ENCODE measurements at regions not wholly inside any gene's neighbourhood (a gene's known extent, or its start where the extent isn't known, plus 50 kb on each side); places are given as distances from the start of the nearest gene placed in this dataset.
"Not testable (repeated sequence)": the region's sequence is repeated elsewhere in the genome, so short reads cannot be mapped to it uniquely, and the experiment has no call there.

DNA sequence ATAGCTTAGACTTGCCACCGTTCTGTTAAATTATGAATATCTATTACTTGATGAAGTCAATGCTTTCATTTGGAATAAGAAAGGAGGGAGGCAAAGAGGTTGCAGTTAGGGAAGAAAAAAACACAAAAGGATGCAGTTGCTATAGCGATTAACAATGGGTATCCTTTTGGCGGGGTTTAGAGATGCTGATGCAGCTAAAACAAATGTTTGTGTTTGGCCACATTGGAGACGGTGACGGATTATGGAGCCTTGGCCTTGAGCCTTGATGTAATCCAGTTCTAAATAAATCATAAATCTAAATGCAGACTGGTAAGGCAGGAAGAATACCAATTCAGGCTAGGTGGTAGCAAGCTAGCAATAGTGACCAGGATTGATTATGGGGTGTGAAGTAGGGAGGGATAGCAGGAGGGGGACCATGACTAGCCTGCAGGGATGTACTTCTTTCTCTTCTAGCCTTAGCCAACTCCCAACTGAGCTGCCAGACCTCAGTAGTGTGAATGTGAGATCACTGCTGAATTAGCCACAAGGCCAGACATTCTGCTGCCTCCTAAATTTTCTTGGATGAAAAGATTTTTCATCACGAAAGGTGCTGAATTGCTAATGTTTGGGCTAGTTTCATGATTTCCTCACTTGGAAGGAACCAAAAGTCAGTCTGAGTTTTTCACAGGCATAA is 160.3 kb downstream of the TLR4 start:
- DNase-seq, result no peak

DNA sequence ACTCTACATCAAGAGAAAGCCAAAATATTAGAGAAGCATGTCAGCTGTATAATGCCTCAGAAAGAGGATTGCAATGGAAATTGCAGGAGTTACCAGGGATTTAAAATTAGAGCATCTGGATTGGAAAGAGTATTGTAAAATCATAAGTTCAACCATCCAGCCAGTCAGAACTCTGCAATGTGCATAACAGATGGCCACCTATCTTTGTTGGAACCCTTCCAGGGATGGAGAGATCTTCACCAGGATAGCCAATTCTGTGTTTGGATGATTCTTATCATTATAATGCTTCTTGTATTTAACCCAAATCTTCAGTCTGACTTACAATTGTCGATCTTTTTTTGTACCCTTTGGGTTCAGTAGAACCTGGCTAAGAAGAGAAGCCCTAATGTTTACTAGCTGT is 164.4 kb downstream of the TLR4 start:
- DNase-seq, result no peak

DNA sequence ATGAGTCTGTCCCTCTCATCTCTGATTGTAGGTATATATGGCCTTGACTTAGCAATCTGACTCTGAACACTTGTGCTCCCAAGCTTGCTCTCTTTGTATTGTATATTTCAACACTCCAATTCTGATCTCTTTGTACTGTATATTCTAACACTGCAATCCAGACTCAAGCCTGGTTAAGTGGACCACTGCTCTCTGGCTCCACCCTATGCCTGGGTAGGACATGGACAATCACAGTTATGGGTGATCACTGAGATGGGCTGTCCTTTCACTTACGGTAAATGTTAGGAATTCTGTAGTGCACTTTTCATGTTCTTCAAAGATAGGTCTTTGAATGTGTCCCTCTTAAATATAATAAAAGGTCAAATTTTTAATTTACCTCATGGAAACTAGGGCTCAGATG is 165.1 kb downstream of the TLR4 start:
- no peak for DNase-seq

DNA sequence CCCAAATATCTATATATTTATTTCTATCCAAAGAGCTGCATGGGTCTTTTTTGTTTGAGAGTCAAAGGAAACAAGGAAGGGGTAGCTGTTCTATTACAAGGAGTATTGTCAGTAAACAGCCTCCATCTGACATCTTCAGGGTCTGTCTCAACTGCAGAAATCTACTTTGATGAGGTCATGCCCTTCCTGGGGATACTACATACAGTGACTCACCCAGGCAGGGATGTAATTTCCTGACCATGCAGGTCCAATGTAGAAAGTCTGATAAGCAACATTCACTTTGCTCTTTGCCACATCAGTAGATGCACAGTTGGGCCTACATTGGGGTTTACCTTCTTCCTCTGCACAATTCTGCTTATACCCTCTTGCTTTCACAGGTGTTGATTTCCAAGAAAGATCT is 165.5 kb downstream of the TLR4 start:
- no peak for DNase-seq

DNA sequence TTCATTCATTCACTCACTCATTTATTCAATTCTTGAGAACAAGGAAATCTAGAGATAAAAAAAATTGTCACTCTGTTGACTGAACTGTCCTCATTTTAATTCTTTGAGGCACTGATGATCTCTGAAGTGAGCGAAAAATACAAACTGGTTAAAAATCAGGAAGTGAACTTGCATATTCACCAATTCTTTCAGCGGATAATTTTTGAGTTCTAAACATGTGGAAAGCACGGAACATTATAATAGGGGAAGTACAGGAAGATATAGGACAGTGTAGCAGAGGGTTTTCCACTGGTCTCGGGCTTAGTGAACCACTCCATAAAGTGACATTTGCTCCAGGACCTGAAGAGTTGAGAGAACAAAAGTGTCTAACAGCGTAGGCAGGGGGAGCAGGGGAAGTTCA is 169.5 kb downstream of the TLR4 start:
- no peak for DNase-seq

DNA sequence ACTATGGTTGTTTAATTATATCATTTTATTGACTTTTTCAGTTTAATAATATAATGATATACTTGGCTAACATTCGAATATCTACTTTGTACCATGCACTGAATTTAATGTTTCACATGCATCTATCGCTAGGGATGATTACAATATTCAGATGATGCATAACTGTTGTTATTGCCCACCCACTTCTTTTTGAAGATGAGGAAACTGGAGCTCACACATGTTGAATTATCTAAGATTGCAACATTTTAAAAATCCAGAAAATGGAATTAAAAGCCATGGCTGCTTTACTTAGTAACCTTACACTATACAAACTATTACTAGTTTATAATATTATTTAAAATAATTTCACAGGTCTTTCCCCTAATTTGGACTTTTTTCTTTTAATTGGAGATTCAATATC is 171.7 kb downstream of the TLR4 start:
- DNase-seq, result no peak

DNA sequence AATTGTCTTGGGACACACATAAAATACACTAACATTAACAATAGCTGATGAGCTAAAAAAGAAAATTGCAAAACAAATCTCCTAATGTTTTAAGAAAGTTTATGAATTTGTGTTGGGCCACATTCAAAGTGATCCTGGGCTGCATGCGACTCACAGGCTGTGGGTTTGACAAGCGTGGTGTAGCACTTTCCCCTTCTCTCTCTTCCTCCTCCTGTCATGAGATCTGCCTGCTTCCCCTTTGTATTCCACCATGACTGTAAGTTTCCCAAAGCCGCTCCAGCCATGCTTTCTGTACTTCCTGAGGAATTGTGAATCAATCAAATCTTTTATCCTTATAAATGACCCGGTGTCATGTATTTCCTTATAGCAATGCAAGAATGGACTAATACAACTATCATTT is 178.0 kb downstream of the TLR4 start:
- no peak for DNase-seq

DNA sequence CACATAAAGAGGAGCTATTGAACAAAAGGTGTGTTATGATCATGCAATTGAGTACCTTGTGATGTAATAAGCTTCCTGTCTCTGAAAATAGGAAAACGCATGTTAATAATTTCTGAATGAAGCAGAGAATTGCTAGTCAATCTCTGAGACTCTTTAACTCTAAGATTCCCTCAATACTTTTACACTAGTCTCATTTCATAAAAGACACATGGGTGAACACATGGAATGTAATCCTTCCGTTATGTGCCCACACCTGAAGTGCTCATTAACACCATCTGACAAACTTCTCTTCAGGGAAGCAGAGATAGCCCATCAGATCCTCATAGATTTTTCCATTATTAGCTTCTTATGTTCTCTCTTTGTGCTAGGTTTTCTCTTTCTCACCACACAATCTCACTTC is 182.4 kb downstream of the TLR4 start:
- no peak for DNase-seq

DNA sequence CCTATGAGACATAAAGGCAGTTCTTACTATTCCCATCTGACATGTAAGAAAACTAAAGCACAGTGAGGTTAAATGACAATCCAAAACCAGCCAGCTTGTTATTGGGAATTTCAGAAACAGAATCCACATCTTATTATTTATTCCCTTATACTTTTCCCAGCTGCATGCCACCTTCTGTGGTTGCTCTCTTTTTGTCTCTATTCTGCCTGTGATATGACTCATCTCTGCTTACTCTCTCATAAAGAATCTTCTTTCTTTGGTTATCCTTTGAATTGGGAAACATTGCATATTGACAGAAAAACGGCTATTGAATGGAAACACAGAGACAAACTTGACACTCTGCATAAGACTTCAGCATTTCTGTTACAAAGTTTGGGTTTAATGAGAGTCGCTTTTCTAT is 183.2 kb downstream of the TLR4 start:
- DNase-seq, result no peak

DNA sequence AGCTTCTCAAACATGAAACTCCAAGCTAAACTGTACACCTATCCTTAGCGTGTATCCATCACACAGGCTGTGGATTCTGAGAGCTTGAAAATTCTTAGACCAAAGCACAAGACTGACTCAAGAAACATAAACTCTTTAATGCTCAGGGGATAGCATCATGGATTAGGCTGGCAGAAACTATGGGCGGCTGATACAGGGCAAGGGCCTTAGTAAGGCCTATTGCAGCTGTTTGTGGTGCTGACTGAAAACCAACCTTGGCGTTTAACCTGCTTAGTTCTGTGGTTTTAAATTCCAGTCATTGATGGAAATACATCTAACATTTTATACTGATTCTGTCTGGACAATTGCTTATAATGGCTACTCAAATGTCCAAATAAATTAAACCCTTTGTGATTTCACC is 183.7 kb downstream of the TLR4 start:
- no peak for DNase-seq

DNA sequence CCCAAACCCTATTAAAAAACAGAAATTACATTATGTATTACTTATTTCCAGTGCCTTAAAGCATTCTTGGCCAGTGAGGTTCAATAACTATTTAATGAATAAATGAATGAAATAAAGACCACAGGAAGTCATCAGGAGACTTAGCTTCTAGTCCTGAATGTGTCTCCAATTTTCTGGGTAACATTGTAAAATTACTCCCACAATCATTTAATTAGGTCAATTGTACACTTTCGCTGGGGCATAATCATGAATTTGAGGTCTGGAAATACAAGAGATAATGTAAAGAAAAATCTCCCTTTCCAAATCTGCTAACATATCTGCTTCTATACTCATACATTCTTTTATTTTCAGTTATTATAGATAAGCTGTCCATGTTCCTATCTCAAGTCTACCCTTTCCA is 199.2 kb downstream of the TLR4 start:
- no peak for DNase-seq

DNA sequence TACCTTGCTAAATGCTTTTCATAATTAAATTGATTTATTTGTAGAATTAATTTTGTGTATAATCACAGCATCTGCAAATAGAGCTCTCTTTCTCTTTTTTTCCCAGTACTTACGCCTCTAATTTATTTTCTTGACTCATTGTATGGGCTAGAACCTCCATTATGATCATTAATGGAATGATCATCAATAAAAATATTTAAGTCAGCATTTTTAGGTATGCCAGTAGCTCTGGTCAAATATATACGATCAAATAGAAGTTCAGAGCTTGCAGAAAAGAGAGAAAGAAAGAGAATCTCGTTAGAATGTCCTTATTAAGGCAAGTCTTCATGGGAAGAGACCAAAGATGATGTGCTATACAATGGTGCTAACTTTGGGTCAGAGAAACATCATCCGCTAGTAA is 202.6 kb downstream of the TLR4 start:
- DNase-seq, result no peak

DNA sequence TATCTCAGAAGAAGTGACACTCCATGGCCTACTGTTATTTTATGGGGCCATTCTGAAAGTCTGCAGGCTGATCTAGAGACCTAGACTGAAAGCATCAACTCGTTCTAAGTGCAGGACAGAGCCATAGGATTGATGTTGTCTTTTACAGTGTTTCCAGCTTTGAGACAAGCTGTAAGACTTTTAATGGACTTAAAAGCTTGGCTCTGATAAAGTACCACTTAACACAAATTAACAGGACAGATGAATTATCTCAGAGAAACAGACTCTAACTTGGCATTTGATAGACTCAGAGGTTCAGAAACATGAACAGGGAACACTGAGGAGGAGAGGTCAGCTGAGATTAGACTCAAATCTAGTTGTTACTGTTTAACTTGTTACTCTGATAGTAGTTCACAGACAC is 203.2 kb downstream of the TLR4 start:
- no peak for DNase-seq

DNA sequence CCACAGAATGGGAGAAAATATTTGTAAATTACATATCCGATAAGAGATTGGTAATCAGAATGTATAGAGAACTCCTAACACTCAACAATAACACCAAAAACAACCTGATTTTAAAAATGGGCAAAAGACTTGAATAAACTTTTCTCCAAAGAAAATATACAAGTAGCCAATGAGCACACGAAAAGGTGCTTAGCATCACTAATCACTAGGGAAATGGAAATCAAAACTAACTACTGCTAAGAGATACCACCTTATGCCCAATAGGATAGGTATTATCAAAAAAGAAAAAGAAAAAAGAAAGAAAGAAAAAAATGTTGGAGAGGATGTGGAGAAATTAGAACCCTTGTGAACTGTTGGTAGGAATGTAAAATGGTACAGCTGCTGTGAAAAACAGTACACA is 212.1 kb downstream of the TLR4 start:
- DNase-seq, result no peak

DNA sequence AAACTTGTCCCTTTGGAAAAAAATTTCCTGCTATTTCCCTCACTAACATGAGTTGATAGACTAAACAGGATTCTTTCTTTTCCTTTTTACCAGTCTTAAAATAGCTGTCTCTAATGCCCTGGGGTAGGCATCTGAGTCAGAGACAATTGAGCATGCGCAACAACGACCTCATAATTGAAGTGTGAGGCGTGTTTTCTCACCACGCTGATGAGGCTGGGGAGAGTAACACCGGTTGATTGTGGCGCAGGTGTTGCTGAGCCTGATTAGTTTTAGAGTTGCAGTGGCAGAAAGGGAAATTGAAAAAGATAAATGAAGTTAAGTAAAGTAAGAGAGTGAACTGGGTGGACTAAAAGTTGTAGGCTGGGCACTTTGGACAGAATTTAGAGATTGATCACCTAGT is 213.7 kb downstream of the TLR4 start:
- no peak for DNase-seq

DNA sequence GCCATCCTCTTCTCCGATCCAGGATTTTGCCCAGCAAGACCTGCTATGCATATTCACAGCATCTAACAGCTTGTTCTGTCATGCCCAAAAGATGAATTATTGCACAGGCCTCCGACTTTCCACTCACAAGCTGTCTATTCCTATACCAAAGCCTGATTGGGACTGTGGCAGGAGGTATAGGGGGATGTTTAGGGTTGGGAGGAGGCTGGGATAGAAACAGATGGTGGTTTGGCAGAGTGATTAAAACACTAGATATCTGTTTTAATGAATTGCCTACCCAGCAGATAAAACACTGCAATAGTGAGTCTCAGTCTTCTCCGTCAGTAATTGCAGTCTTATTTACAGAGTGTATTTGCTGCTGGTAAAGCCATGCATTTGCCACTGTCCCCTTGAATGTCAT is 215.3 kb downstream of the TLR4 start:
- no peak for DNase-seq

DNA sequence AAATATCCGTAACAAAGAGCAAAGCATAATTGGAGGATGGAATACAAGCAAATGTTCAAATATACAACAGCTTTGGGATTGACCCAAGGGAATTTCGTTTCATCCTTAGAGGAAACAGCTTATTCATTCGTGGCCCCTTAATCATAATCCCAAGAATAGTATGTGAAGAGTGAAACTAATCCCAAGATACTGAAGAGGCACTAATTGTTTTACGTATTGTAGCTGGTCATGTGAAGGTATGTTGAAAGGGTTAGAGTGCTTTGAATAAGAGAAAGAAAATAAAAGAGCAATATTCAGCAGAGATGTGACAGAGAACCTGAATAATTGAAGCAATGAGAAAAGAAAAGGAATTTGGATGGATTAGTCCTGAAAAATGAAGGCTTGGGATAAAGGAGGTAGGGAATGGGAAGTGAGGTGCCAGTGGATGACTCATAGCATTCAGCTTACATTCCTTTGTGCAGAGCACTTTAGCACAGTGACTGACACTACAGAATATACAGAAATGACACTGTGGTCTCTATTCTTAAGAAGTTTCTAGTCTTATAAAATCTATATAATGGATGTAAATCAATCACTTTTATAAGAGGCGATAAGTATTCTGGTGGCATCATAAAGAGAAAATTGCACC is 221.9 kb downstream of the TLR4 start:
- no peak for DNase-seq

DNA sequence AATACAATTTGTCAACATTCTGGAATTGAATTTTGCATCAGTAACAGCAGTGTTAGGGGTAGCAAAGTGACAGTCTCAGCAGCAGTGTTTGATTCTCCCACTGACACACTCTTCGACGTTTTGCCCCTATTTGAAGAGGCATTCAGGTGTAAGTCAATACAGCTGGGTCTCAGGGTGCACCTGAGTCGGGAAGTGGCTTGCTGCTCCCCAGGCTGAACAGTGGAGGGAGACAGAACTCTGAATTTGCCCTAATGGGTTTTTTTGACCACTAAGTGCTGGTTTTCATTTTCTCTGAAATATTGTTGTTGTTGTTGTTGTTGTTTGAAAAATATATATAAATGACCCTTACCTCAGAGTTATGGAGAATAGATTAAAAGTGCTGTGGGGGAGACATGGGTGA is 223.2 kb downstream of the TLR4 start:
- no peak for DNase-seq

DNA sequence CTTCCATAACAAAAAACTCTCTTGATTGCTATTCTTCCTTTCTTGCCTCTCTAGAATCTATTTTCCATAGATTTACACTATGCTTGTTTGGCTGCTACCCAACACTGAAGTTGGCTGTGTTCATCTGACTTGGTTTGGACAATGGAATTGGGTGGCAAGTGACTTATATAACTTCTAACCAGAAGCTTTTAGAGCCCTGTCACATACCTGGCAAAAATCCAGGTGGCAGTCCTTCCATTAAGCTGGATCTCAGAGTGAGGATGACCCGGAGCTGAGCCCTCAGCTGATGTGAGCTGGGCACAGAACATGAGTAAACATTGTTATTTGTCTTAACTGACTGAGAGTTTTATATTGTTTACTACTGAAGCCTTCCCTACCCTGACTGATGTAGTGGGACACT is 225.7 kb downstream of the TLR4 start:
- DNase-seq, result no peak

DNA sequence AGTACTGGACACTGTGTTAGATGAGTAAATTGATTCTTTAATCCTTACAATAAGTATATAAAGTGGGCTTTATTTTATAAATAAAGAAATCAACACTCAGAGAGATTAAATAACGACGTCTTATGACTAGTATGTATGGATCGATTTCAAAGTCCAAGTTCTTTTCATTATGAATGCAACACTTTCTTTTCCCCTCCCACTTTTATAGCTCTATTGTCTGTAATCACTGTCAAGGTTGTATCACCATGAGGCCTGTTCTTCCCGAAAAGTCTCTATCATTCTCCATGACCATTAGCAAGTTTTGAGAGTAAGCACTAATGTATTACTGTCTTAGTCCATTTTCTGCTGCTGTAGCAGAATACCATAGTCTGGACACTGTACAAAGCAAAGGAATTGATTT is 228.4 kb downstream of the TLR4 start:
- no peak for DNase-seq

DNA sequence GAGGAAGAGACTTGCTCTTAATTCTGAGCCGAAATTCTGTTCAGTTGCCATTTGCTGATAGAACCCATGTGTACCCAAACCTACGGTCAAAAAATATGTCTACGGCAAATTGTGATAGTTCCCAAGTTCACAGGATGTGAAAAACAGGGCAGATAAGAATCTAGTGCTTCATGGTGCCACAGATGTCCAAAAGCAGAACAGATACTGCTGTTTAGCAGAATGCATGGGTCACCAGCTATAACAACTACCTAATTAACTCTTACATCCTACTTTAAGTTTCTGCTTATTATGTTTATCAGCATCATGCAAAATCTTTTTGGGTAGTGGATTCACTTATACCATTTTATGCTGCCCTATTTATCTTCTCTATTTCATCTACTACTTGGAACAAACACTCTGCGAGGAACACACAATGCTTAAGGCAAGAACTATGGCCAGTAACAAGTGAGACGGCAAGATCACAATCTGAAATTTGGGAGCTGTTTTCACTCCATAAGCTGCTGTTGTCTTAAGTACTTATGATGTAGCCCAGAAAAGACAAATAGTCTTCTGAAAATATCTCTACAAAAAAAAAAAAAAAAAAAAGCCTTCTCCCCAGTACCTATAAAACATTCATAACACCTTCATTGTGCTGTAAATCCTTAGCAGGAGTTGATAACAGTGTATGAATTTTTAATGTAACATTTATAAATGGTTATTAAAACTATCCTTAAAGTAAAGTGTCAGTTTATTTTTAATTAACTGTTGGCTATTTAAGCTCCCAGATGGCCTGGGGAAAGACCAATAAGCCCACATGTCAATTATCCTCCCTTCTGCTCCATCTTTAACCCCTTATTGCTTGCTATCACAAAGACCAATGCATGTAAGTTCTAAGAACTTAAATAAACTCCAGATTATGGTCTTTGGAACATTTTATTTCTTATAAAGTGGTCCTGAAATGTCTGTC is 232.3 kb downstream of the TLR4 start:
- DNase-seq, result no peak

DNA sequence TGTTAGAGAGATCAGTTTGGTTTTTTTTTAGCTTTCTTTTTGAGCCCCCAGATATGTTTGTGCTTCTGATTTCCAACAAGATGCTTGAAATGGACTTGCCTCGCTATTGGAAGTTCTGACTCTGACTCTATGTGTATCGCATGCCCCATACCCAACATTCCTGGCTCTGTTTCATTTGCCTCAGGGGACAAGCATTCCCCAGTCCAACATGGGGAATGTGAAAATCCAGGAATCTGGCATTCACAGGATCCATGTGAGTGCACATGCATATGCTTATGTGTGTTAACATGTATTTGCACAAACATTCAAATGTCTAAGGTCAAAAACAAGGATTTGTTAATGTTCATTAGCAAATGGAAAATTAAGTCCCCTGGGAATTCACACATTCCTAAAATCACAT is 233.9 kb downstream of the TLR4 start:
- DNase-seq, result no peak

DNA sequence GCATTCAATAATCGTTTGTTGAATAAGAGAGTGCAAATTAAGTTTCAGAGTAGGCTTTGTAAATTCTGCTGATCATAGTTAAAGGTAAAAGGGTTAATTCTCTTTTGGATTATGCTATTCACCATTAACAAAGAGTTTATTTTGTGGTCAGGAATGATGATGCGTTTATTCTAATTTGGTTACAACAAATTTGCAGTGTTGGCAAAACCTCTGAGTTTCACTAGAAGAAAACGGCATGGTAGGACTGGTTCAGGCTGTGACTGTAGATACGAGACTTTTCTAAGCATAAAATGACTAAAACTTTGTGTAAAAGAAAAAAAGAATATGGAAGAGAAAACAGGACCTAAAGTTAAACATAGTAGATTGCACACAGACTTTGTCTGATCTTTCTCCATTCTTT is 234.7 kb downstream of the TLR4 start:
- no peak for DNase-seq

DNA sequence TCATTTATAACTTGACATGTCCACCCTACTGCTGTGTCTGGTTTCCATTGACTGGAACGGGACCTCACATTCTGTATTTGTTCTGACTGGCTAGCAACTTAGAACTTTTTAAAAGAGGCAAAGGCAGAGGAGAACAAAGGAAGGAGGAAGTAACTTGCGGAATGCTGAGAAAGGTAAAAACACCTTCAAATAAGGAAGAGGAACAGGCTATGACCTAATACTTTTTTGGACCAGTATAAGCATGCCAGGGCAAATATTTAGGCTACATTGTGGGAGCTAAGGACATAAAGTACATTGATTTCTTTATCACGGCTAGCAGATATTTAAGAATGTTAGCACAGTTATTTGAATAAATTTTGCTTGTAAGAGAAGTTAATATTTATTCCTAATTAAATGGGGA is 240.5 kb downstream of the TLR4 start:
- DNase-seq, result not testable (repeated sequence)

Measured in right kidney (tissue), 1 donor.